NCI-H2171 (cell line): ENCODE measurements at regions not wholly inside any gene's neighbourhood (a gene's known extent, or its start where the extent isn't known, plus 50 kb on each side); places are given as distances from the start of the nearest gene placed in this dataset.

Experiments
- DNase-seq: peaks from one replicate; lab custom pipeline; 2025; lab: John Stamatoyannopoulos, UW

- DNase-seq: no peak
Observed at GRCh38 chr22:44402196-44403111, 89.7 kb upstream of the SHISAL1 start.

DNA sequence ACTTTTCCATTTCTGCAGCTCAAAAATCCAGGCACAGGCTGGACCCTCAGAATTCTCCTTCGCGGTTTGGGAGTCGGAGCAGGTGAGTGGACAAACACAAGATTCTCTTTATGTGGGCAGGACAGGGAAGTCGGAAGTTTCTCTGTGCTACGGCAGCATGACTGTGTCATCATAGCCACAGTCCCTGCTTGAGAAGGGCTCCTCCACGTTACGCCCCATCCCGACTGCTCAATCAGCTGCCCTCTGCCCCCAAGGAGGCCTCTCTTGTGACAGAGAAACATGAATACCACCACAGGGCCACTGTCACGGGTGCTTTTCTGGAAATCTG is 89.0 kb upstream of the SHISAL1 start:
- no peak for DNase-seq

- no peak for DNase-seq
Observed at GRCh38 chr22:44400763-44401060, 88.0 kb upstream of the SHISAL1 start.

DNA sequence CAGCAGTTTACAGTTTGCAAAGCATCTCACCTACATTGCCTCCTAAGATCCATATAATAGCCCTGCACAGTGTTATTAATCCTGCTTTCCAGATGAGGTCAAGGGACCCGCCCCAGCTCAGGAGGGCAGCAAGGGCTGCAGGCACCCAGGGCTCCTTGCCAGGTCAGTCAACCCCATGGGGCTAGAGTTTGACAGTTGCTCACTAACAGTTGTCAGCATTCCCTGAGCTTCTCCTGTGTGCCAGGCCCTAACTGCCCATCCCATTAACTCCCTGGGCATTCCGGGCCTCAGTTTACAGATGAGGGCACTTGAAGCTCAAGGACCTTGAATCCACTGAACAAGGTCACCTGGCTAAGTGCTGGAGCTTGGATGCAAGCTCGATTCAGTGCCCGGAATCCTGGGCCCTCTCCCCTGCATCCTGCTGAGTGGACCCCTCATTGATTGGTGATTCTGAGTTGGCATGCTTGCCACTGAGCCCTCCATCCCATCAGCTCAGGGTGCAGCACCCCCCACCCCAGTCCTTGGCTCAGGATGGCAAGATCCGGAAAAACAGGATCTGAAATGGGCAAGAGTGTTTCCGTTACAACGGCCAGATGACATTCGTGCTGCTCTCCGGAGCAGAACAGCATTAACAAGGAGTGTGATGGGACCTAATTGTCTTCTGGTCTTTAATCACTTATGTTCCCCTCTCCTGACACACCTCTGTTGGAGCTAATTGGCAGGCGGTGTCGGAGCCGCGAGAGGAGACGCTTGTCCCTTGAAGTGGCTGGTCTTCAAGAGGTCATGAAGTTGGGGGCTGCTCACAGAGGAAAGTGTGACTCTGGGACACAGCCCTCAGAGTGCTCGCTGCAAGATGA is 87.4 kb upstream of the SHISAL1 start:
- DNase-seq: no peak

- DNase-seq: no peak
Observed at GRCh38 chr22:44398856-44399837, 86.4 kb upstream of the SHISAL1 start.

DNA sequence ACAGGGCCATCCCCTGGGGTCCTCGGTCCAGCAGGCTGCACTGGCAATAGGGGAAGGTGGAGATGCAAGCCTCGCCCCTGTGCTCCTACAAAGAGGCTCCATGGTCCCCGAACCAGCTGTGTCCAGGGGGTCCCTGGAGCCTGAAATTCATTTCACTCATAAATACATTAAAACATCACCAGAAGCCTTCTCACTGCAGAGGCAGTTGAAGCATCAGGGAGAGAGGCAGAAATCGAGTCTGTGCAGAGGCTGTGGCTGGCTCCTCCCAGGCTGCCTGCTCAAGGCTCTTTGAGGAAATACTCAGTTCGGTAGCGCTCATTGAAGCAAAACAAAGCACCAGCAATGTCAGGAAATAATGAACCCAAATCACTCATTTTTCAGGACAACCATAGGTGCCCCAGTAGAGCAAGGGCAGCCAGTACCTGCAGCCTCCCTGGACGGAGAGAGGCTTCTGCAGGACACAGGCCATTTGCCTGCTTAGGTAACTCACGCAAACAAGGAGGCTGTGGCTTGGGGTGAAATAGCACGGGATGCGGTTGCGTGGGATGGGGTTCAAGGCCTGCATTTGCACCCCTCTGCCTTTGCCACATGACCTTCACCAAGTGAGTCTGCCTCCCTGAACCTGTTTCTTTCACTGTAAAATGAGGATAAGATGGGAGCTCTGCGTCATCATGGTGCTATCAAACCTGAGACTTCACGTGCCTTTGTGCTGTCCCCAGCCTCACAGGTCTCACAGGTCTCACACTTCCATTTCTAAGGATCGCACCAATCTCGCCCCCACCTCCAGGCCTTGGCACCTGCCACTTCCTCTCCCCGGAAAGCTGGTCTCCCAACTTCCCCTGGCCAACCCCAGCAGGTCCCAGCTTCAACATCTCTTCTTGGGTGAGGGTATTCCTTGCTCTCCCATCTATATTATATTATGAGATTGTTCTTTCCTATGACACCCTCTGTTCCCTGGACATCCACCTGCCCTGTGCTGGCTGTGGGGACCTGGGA is 84.3 kb upstream of the SHISAL1 start:
- no peak for DNase-seq

GRCh38 chr22:44396021-44396726 is 83.4 kb upstream of the SHISAL1 start:
- no peak for DNase-seq

DNA sequence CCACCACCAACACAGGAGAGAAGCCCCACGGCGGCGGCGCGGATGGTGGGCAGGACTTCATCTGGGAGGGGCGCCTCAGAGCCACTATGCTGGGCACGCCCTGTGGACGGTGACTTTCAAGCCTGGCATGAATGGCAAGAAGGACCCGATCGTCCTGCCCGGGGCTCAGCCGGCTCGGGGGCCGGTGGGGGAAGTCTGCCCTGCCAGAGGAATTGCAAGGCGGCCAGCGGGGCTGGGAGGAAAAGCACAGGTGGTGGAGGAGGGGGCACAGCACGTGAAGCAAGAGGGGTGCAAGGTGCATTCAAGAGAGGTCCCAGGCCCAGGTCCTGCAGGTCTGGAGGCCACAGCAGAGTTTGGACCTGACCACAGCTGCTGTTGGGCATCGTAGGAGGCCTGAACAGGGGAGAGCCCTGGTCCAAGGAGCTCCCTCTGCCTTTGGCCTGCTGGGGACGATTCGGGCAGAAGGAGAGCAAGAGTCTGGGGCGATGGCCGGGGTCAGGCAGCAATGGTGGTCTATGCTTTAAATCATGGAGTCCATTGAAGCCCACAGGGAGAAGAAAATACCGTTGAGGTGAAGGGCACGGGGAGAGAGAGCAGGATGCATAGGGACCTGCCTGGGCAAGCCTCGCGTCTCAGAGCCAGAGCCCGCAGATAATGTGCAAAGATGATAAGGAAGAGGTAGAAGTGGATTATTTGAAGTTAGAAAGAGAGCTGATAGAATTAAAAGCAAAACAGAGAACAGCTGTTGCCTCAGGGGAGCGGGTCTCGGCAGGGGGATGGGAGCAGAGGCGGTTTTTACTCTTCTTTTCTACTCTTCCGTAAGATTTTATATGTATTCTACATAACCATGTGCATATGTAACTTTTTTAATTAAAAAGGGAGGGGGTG is 82.6 kb upstream of the SHISAL1 start:
- DNase-seq: no peak

GRCh38 chr22:44394246-44395117 is 81.7 kb upstream of the SHISAL1 start:
- DNase-seq: no peak

GRCh38 chr22:44393066-44393465 is 80.3 kb upstream of the SHISAL1 start:
- DNase-seq: no peak

- no peak for DNase-seq
Observed at GRCh38 chr22:44392446-44392921, 79.7 kb upstream of the SHISAL1 start.

- no peak for DNase-seq
Observed at GRCh38 chr22:44391481-44392445, 79.0 kb upstream of the SHISAL1 start.

DNA sequence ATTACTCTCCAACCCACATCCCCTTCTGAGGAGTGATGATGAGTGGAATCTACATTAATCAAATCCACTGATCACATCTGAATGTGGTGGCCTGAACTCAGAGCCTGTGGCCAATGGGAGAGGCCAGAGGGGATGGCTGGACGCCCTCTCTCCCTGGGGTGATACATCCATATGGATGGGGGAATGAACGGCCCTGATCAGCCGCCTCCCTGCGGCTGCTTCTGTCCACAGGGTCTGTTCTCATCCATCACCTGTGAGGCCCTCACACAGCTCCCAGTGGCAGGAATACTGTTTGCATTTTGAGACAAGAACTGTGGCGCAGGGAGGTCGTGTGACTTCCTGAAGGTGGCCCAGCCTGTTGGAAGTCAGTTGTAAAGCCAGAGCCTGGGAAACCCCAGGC is 78.3 kb upstream of the SHISAL1 start:
- no peak for DNase-seq

- DNase-seq: no peak
Observed at GRCh38 chr22:44390613-44390970, 77.8 kb upstream of the SHISAL1 start.

DNA sequence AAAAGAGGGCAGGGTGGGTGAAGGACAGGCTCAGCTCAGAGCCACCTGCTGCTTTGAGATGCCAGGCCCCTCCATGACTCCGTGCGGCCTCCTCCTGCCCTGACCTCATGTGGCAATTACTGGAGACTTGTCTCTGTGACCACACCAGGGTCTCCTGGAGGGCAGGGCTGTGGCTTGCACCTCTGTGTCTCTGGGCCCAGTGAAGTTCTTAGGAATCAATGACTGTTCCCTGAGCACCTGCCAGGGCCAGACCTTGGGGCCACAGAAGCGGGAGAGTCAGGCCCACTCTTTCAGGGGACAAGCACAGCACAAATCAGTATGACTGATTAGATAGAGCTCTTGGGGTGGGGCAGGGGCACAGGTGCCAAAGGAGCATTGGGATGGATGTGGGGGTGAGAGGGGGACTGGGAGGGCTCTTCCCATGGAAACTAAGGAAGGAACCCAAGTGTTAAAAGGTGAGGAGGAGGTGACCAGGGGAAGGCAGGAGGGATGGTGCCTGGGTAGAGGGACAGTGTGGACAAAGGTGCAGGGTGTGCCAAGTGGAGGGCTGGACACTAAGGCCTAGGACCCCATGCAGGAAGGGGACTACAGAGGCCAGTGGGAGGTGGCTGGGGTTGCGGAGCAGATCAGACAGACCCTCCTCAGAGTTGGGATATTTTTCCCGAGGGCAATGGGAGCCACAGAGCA is 77.3 kb upstream of the SHISAL1 start:
- no peak for DNase-seq

GRCh38 chr22:44389181-44389580 is 76.4 kb upstream of the SHISAL1 start:
- no peak for DNase-seq
